AG09309 (cell line): ENCODE measurements at regions not wholly inside any gene's neighbourhood (a gene's known extent, or its start where the extent isn't known, plus 50 kb on each side); places are given as distances from the start of the nearest gene placed in this dataset.

Source experiments
- DNase-seq: peaks from one replicate; pipeline ENCODE4 v3.0.0-alpha.2; 2010; ENCODE audit warnings: low read depth
- H3K4me3 ChIP-seq: 2 replicates; pipeline ENCODE4 v1.5.1; 2011; ENCODE audit warnings: mild to moderate bottlenecking, low read depth, low read length, moderate library complexity; ENCODE audit not compliant: control insufficient read depth
- CTCF ChIP-seq: IDR thresholded peaks from 2 replicates; pipeline ENCODE4 v1.5.1; 2011; ENCODE audit warnings: mild to moderate bottlenecking, low read depth, low read length, inconsistent platforms; ENCODE audit not compliant: insufficient read depth, control insufficient read depth; ENCODE audit errors: missing control alignments

DNA sequence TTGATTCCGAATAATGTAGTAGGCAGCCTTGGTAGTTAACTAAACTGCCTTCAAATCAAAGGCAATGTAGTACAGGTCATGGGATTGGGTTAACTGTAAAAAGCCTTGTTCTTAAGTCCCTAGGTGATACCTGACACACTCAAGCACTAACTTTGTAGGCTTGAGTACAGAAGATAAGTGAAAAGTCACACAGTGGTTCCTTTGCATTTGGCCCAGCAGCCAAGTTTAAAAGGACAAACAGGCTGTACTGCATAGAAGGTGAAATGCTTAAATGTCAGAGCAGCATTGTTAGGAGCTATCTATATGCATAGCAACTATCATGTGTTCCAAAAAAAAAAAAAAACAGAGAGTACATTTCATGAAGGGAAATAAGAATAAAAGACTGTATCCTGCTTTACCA lies 178.4 kb downstream of the ATOH1 start:
- no peak for DNase-seq
- no peak overlapping the region for H3K4me3 ChIP-seq
- no peak for TF ChIP-seq CTCF

GRCh38 chr4:94011190-94011589 lies 182.6 kb downstream of the ATOH1 start:
- no peak overlapping the region for H3K4me3 ChIP-seq
- no peak for DNase-seq
- TF ChIP-seq CTCF = no peak

GRCh38 chr4:94014484-94015136 lies 186.1 kb downstream of the ATOH1 start:
- no peak overlapping the region for H3K4me3 ChIP-seq
- no peak for TF ChIP-seq CTCF
- no peak for DNase-seq

GRCh38 chr4:94015956-94016355 lies 187.4 kb downstream of the ATOH1 start:
- H3K4me3 ChIP-seq = no peak overlapping the region
- TF ChIP-seq CTCF = no peak
- no peak for DNase-seq

DNA sequence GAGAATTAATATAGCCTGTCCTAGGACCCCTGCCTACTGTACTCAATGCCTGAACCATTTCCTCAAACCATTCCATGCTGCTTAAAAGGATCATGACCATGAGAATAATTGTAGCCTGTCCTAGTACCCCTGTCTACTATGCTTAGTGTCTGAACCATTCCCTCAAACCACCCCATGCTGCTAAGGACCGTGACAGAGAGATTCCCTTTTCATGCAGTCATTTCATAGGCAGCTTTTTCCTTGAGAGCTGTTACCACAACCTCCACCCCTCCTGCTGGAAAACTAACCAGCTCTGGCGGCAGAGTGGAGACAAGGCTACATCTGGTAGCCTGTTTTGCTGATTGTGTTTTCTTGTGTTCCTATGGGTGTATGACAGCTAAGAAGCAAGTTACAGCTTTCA lies 174.9 kb upstream of the SMARCAD1 start:
- DNase-seq = no peak
- H3K4me3 ChIP-seq = no peak overlapping the region
- TF ChIP-seq CTCF = no peak

GRCh38 chr4:94036964-94037363 lies 170.7 kb upstream of the SMARCAD1 start:
- no peak overlapping the region for H3K4me3 ChIP-seq
- no peak for TF ChIP-seq CTCF
- no peak for DNase-seq

GRCh38 chr4:94038195-94038594 lies 169.5 kb upstream of the SMARCAD1 start:
- TF ChIP-seq CTCF = no peak
- no peak overlapping the region for H3K4me3 ChIP-seq
- DNase-seq = no peak
